GM19043 (cell line): ENCODE measurements at regions not wholly inside any gene's neighbourhood (a gene's known extent, or its start where the extent isn't known, plus 50 kb on each side); places are given as distances from the start of the nearest gene placed in this dataset.
"Not testable (repeated sequence)": the region's sequence is repeated elsewhere in the genome, so short reads cannot be mapped to it uniquely, and the experiment has no call there.

Experiments used
- ATAC-seq: cut with Tn5 transposase; IDR thresholded peaks from one replicate; pipeline ENCODE4 v1.9.1; 2021; ENCODE audit warnings: low read depth; ENCODE audit not compliant: unreplicated experiment

DNA sequence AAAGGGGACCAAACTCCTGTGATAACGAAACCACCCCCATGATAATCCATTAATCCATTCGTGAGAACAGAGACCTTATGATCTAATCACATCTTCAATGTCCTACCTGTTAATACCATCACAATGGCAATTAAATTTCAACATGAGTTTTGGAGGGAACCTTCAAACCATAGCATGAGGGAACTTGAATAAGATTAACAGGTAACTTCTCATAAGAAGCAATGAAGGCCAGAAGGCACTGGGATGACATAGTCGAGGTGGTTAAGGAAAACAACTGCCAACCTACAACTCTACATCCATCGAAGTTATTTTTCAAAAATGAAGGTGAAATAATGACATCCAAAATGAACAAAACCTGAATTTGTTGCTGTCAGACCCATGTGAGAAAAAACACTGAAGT lies 478.9 kb downstream of the EDEM1 start:
- no peak for ATAC-seq

- no peak for ATAC-seq
Measured at GRCh38 chr3:5673521-5673920, 486.0 kb downstream of the EDEM1 start.

DNA sequence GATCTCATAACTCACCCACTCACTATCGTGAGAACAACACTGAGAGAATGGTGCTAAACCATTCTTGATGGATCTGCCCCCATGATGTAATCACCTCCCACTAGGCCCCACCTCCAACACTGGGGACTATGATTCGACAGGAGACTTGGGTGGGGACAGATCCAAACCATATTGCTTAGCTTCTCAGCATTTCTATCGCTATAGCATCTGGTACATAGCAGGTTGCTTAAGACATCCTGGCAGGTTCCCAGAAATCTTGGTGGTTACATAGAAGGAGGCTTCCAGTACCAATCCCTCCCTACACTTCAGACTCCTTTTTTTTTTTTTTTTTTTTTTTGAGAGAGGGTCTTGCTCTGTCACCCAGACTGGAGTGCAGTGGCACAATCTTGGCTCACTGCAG lies 487.8 kb downstream of the EDEM1 start:
- ATAC-seq: no peak

DNA sequence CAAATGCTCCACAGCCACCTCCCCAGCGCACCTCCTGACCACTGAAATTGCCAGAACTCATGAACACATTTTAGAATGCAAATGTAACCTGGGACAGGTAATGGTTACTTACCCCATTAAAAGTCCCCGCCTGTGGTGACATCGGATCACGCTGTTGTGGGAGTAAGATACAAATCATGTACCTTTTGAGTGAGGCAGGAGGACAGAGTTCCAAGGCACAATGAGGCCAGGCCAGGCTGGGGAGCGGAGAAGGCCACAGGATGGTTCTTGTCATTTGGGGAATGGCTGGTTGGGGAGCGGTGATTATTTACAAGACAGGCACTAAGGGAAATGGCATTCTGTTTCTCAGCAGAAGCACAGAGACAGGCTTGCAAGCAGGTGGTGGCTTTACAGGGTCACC lies 490.0 kb downstream of the EDEM1 start:
- ATAC-seq: no peak

DNA sequence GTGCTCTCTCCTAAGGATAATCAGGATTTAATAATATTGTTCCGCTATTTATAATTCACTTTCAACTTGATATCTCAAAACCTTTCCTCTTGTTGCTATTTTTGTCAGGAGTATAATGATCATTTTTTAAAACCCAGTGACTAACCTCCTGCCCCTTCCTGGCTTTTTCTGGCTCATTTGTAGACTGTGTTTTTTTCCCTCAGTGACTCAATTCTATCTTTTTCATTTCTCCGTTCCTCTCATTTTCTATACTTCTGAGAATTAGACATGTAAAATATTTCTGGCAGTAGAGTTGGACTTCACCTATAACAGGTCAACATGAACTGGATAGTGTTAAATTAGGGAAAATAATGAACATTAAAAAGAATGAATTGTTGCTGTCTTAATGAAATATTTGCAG lies 490.7 kb downstream of the EDEM1 start:
- no peak for ATAC-seq

DNA sequence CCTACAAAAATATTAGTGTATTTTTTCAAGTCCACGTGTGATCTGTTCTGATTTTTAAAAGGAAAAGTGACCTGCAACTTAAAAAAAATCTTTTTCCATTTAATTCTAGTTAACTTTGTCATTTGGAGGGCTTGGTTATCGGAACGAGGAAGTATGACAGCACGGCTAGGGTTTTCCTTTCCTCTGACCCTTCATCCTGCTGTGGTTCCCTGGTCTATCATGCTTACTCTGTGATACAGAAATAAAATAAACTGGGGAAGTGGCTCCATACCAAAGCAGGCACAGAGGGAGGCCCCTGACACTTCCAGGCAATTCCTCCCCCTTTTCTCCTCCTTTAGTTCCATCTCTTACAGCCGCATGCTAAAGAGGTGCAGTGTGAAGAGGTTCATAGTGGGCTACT lies 491.3 kb downstream of the EDEM1 start:
- no peak for ATAC-seq

GRCh38 chr3:5687230-5687629 lies 499.7 kb downstream of the EDEM1 start:
- ATAC-seq: no peak

DNA sequence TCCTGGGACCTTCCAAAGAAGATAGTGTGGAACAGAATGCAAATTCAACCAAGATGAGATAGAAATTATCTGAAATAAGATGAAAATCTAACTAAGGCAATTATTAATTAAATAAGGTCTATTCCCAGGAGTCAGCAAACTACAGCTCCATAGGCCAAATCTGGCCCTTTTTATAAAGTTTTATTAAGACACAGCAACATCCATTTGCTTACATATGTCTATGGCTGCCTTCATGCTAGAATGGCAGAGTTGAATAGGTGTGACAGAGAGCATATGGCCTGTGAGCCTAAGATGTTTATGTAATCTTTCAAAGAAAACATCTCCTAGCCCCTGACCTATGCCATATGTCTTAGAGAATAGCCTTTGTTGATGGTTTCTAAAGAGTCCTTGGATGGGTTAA lies 503.0 kb downstream of the EDEM1 start:
- ATAC-seq: no peak

GRCh38 chr3:5690904-5691532 lies 503.5 kb downstream of the EDEM1 start:
- ATAC-seq: no peak

DNA sequence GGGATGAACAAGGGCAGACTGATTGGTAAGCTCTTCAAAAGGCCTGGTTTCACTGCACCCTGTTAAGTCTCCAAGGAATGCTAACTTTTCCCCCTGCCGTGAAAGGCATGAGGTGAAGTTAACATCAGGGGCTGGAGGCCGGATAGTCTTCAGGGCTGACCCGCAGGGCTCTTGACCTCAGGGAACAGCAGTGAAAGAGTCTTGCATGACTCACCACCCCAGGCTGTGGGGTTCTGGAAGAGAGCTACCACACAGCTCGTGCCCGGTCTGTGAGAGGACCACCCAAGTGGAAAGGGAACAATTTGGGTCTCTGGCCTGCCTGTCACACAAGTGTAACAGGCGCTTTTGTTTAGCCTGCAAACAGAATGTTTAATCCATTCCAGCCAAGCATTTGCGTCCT lies 504.9 kb downstream of the EDEM1 start:
- no peak for ATAC-seq

GRCh38 chr3:5694266-5694665 lies 506.8 kb downstream of the EDEM1 start:
- ATAC-seq: no peak

- ATAC-seq: no peak
Measured at GRCh38 chr3:5698851-5699250, 511.3 kb downstream of the EDEM1 start.

- ATAC-seq: no peak
Measured at GRCh38 chr3:5699313-5699712, 511.8 kb downstream of the EDEM1 start.

GRCh38 chr3:5699811-5700210 lies 512.3 kb downstream of the EDEM1 start:
- no peak for ATAC-seq

GRCh38 chr3:5701005-5701404 lies 513.5 kb downstream of the EDEM1 start:
- ATAC-seq: not testable (repeated sequence)

GRCh38 chr3:5707794-5708193 lies 520.3 kb downstream of the EDEM1 start:
- ATAC-seq: no peak

DNA sequence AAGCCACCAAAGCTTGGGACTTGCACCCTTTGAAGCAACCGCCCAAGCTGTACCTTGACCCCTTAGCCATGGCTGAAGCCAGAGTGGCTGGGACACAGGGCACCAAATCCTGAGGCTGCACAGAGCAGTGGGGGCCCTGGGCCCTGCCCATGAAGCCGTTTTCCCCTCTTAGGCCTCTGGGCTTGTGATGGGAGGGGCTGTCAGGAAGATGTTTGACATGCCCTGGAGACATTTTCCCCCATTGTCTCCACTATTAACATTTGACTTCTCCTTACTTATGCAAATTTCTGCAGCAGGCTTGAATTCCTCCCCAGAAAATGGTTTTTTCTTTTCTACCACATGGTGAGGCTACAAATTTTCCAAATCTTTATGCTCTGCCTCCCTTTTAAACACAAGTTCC lies 522.2 kb downstream of the EDEM1 start:
- no peak for ATAC-seq

- no peak for ATAC-seq
Measured at GRCh38 chr3:5710718-5711117, 523.2 kb downstream of the EDEM1 start.

- ATAC-seq: no peak
Measured at GRCh38 chr3:5717254-5717653, 529.7 kb downstream of the EDEM1 start.

DNA sequence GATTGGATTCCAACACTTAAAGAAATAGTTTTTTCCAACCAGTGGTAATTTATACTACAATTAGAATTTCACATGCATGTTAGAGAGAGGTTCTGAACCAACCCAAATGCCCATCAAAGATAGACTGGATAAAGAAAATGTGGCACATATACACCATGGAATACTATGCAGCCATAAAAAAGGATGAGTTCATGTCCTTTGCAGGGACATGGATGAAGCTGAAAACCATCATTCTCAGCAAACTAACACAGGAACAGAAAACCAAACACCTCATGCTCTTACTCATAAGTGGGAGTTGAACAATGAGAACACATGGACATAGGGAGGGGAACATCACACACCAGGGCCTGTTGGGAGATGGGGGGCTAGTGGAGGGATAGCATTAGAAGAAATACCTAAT lies 532.2 kb downstream of the EDEM1 start:
- not testable (repeated sequence) for ATAC-seq

DNA sequence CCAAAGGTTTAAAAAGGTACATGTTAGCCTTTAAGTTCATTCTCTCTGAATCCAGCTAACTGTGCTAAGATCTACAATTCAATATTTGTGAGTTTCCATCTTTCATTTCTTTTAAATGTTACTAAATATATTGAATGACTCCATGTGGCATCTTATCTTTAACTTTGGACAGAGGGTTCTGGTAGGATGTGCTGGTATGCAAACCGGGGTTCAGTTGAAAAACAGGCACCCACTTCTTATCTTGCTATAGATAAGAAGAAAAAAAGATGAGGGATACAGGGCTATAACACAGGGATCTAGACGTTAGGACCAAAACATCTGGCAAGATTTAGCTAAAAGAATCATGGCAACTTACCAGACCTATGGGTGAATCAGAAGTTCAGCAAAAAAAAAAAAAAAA lies 538.3 kb downstream of the EDEM1 start:
- no peak for ATAC-seq

- ATAC-seq: no peak
Measured at GRCh38 chr3:5726621-5727020, 539.1 kb downstream of the EDEM1 start.
